ENCODE measurements at regions not wholly inside any gene's neighbourhood (a gene's known extent, or its start where the extent isn't known, plus 50 kb on each side); places are given as distances from the start of the nearest gene placed in this dataset.

DNA sequence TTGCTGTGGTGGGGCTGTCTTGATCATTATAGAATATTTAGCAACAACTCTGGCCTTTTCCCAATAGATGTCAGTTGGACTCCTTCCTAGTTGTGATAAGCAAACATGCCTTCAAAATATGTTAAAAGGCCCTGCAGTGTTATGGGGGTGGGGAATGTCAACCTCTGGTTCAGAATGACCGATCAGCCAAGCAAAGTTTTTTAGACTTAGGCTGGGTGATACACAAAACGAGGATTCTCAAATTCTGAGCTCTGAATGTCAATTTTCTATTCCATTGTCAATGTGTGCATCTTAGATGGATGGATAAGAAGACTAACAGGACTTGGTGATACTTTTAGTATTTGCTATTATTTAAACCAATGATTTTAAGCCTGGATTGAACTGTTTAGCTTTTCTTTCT is 940.0 kb upstream of the GRIA3 start:
- no peak for DNase-seq
- Mint-ChIP-seq H3K27me3 (peaks cover 0 to 4% of the 10 kb centered on the region in 2 donors), H3K9me3 (peaks cover 0 to 2% (median 0%) of the 10 kb centered on the region in 5 donors), H3K4me3 (no peak overlapping the region), H3K4me1 (no peaks in the 10 kb centered on the region), H3K36me3 (no peaks in the 10 kb centered on the region), H3K27ac (no peak overlapping the region)
- Histone ChIP-seq H3K27me3 (ENCODE audit: insufficient read depth, low read length, poor library complexity, severe bottlenecking) (no peaks in the 10 kb centered on the region), H3K9me3 (ENCODE audit: low read length) (no peaks in the 10 kb centered on the region), H3K36me3 (ENCODE audit: insufficient read depth, low read length) (no peaks in the 10 kb centered on the region), H3K27ac (ENCODE audit: low read depth, low read length) (no peak overlapping the region), H3K4me3 (ENCODE audit: low read length) (no peak overlapping the region), H3K4me1 (ENCODE audit: insufficient read depth, low read length) (no peaks in the 10 kb centered on the region)
- CTCF ChIA-PET = no interaction called here
- POLR2A ChIA-PET = no interaction called here

DNA sequence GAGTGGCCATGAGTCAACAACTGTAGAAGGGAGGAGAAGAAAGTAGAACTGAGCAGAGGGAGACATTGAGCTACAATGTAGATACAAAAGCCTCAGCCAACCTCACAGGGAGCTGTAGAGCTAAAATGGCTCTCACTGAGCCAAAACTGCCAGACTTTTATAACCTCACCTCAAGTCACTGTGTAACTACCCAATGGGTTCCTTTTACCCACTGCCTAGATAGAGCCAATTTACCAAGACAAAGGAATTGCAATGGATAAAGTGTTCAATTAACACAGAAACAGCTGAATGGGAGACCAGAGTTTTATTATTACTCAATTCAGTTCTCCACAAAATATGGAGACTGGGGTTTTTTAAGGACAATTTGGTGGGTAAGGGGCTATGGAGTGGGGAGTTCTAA is 938.9 kb upstream of the GRIA3 start:
- Mint-ChIP-seq H3K4me1 (no peaks in the 10 kb centered on the region), H3K4me3 (no peak overlapping the region), H3K27me3 (peaks cover 0 to 4% of the 10 kb centered on the region in 2 donors), H3K27ac (no peak overlapping the region), H3K9me3 (peaks cover 0 to 1% (median 0%) of the 10 kb centered on the region in 5 donors), H3K36me3 (no peaks in the 10 kb centered on the region)
- Histone ChIP-seq H3K27me3 (ENCODE audit: insufficient read depth, low read length, poor library complexity, severe bottlenecking) (no peaks in the 10 kb centered on the region), H3K36me3 (ENCODE audit: insufficient read depth, low read length) (no peaks in the 10 kb centered on the region), H3K4me3 (ENCODE audit: low read length) (no peak overlapping the region), H3K9me3 (ENCODE audit: low read length) (no peaks in the 10 kb centered on the region), H3K4me1 (ENCODE audit: insufficient read depth, low read length) (no peaks in the 10 kb centered on the region), H3K27ac (ENCODE audit: low read depth, low read length) (no peak overlapping the region)
- DNase-seq = no peak
- ChIA-PET POLR2A (no interaction called here), CTCF (no interaction called here)

DNA sequence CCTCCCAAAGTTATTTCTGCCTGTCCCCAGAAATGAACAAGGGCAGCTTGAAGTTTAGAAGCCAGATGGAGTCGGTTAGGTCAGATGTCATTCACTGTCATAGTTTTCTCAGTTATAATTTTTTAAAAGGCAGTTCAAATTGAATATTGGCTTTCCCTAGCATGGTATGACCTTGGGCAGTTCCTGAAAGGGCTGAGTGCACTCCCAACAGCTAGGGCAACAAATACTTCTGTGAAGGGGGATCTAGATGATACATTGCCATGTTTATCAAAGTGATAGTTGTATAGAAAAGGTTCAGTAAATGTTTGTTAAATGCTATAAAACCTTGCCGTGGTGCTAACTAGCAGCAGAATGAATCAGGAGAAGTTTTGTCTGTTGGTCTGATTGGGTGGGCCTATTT is 938.1 kb upstream of the GRIA3 start:
- no peak for DNase-seq
- CTCF ChIA-PET = no interaction called here
- Histone ChIP-seq H3K4me1 (ENCODE audit: insufficient read depth, low read length) (no peaks in the 10 kb centered on the region), H3K27me3 (ENCODE audit: insufficient read depth, low read length, poor library complexity, severe bottlenecking) (no peaks in the 10 kb centered on the region), H3K9me3 (ENCODE audit: low read length) (no peaks in the 10 kb centered on the region), H3K4me3 (ENCODE audit: low read length) (no peak overlapping the region), H3K36me3 (ENCODE audit: insufficient read depth, low read length) (no peaks in the 10 kb centered on the region), H3K27ac (ENCODE audit: low read depth, low read length) (no peak overlapping the region)
- Mint-ChIP-seq H3K36me3 (no peaks in the 10 kb centered on the region), H3K4me1 (no peaks in the 10 kb centered on the region), H3K27me3 (peaks cover 0 to 2% of the 10 kb centered on the region in 2 donors), H3K9me3 (peaks cover 0 to 1% (median 0%) of the 10 kb centered on the region in 5 donors), H3K27ac (peak overlapping the region in 1 of 8 donors; percentile 21), H3K4me3 (no peak overlapping the region)
- POLR2A ChIA-PET = no interaction called here

DNA sequence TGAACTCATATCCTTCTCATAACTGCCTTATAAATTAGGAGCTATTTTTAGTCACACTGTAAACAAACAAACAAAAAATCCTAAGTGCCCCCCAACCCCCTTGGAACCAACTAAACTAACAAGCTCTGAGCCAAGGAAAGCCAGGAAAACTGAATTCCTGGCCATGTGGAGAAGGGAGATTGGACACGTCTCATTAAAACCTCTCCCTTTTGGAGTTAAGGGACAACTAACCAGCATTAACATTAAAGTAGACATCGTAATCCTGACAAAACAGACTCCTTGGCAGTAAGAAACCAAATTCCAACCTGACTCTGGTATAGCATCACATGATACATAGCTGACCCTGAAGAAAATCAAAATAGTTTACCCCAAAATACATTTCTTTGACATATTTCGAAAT is 937.1 kb upstream of the GRIA3 start:
- H3K4me1 ChIP-seq (ENCODE audit: insufficient read depth, low read length) = no peaks in the 10 kb centered on the region
- Mint-ChIP-seq H3K4me3 (no peak overlapping the region), H3K36me3 (no peaks in the 10 kb centered on the region), H3K9me3 (peaks cover 0 to 1% (median 0%) of the 10 kb centered on the region in 5 donors), H3K4me1 (no peaks in the 10 kb centered on the region), H3K27ac (no peak overlapping the region), H3K27me3 (peaks cover 0 to 2% of the 10 kb centered on the region in 2 donors)
- no peaks in the 10 kb centered on the region for H3K36me3 ChIP-seq (ENCODE audit: insufficient read depth, low read length)
- H3K9me3 ChIP-seq (ENCODE audit: low read length) = no peaks in the 10 kb centered on the region
- CTCF ChIA-PET = no interaction called here
- no peak overlapping the region for H3K4me3 ChIP-seq (ENCODE audit: low read length)
- no peak for DNase-seq
- no peak overlapping the region for H3K27ac ChIP-seq (ENCODE audit: low read depth, low read length)
- POLR2A ChIA-PET = no interaction called here
- H3K27me3 ChIP-seq (ENCODE audit: insufficient read depth, low read length, poor library complexity, severe bottlenecking) = no peaks in the 10 kb centered on the region

- CTCF ChIA-PET = no interaction called here
- Histone ChIP-seq H3K4me1 (ENCODE audit: insufficient read depth, low read length) (no peaks in the 10 kb centered on the region), H3K36me3 (ENCODE audit: insufficient read depth, low read length) (no peaks in the 10 kb centered on the region), H3K4me3 (ENCODE audit: low read length) (no peak overlapping the region), H3K27ac (ENCODE audit: low read depth, low read length) (no peak overlapping the region), H3K9me3 (ENCODE audit: low read length) (no peaks in the 10 kb centered on the region), H3K27me3 (ENCODE audit: insufficient read depth, low read length, poor library complexity, severe bottlenecking) (no peaks in the 10 kb centered on the region)
- H3K9me3 Mint-ChIP-seq = peaks cover 0 to 2% (median 0%) of the 10 kb centered on the region in 5 donors
- H3K36me3 Mint-ChIP-seq = no peaks in the 10 kb centered on the region
- POLR2A ChIA-PET = no interaction called here
- no peaks in the 10 kb centered on the region for H3K4me1 Mint-ChIP-seq
- H3K27me3 Mint-ChIP-seq = no peaks in the 10 kb centered on the region
- no peak overlapping the region for H3K27ac Mint-ChIP-seq
- no peak for DNase-seq
- H3K4me3 Mint-ChIP-seq = no peak overlapping the region
Measured at GRCh38 chrX:122248681-122249080, 935.4 kb upstream of the GRIA3 start.

DNA sequence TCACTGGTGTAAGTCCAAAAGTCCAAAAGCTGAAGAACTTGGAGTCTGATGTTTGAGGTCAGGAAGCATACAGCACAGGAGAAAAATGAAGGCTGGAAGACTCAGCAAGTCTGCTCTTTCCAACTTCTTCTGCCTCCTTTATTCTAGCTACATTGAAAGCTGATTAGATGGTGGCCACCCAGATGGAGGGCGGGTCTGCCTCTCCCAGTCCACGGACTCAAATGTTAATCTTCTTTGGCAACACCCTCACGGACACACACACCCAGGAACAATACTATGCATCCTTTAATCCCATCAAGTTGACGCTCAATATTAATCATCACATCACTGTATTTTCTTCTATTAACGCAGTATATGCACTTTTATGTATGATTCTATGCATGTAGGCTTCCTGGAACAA is 931.6 kb upstream of the GRIA3 start:
- no peaks in the 10 kb centered on the region for H3K27me3 Mint-ChIP-seq
- no peak overlapping the region for H3K4me3 ChIP-seq (ENCODE audit: low read length)
- H3K27ac Mint-ChIP-seq = no peak overlapping the region
- peaks cover 0 to 3% (median 0%) of the 10 kb centered on the region in 5 donors for H3K9me3 Mint-ChIP-seq
- H3K27me3 ChIP-seq (ENCODE audit: insufficient read depth, low read length, poor library complexity, severe bottlenecking) = no peaks in the 10 kb centered on the region
- no peak overlapping the region for H3K27ac ChIP-seq (ENCODE audit: low read depth, low read length)
- H3K4me1 ChIP-seq (ENCODE audit: insufficient read depth, low read length) = no peaks in the 10 kb centered on the region
- H3K36me3 ChIP-seq (ENCODE audit: insufficient read depth, low read length) = no peaks in the 10 kb centered on the region
- no peaks in the 10 kb centered on the region for H3K9me3 ChIP-seq (ENCODE audit: low read length)
- ChIA-PET CTCF (no interaction called here), POLR2A (no interaction called here)
- H3K36me3 Mint-ChIP-seq = no peaks in the 10 kb centered on the region
- no peak overlapping the region for H3K4me3 Mint-ChIP-seq
- no peak for DNase-seq
- H3K4me1 Mint-ChIP-seq = no peaks in the 10 kb centered on the region

GRCh38 chrX:122268353-122268752 is 915.7 kb upstream of the GRIA3 start:
- Histone ChIP-seq H3K9me3 (ENCODE audit: low read length) (no peaks in the 10 kb centered on the region), H3K27me3 (ENCODE audit: insufficient read depth, low read length, poor library complexity, severe bottlenecking) (no peaks in the 10 kb centered on the region), H3K4me3 (ENCODE audit: low read length) (no peak overlapping the region), H3K4me1 (ENCODE audit: insufficient read depth, low read length) (no peaks in the 10 kb centered on the region), H3K36me3 (ENCODE audit: insufficient read depth, low read length) (no peaks in the 10 kb centered on the region), H3K27ac (ENCODE audit: low read depth, low read length) (no peak overlapping the region)
- no peak for DNase-seq
- ChIA-PET CTCF (no interaction called here), POLR2A (no interaction called here)
- H3K9me3 Mint-ChIP-seq = peaks cover 2 to 9% (median 8%) of the 10 kb centered on the region in 5 donors
- H3K27me3 Mint-ChIP-seq = no peaks in the 10 kb centered on the region
- H3K4me3 Mint-ChIP-seq = no peak overlapping the region
- no peaks in the 10 kb centered on the region for H3K4me1 Mint-ChIP-seq
- H3K36me3 Mint-ChIP-seq = no peaks in the 10 kb centered on the region
- no peak overlapping the region for H3K27ac Mint-ChIP-seq

DNA sequence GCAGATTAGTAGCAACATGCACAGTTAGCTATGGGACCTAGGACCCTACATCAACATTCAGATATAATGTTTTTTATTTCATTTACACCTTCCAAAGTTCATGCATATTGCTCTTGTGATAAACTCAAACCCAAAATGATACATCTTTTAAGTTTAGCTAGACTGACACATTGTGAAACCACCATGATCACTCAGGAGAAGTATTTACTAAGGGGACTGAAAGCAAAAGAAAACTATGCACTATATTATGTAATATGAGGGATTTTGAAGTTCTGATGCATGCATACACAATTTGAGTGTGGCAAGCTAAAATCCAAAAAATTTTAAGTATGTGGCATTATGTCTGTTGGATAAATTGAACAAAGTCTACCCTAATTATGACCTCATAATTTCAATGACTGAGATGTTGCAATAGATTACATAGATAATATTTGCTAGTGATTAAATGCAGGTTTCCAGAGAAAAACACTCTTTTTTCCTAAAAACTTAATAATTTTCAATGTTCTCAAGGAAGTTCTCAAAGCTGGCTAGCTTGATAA is 914.8 kb upstream of the GRIA3 start:
- Histone ChIP-seq H3K9me3 (ENCODE audit: low read length) (no peaks in the 10 kb centered on the region), H3K27ac (ENCODE audit: low read depth, low read length) (no peak overlapping the region), H3K36me3 (ENCODE audit: insufficient read depth, low read length) (no peaks in the 10 kb centered on the region), H3K4me3 (ENCODE audit: low read length) (no peak overlapping the region), H3K4me1 (ENCODE audit: insufficient read depth, low read length) (no peaks in the 10 kb centered on the region), H3K27me3 (ENCODE audit: insufficient read depth, low read length, poor library complexity, severe bottlenecking) (no peaks in the 10 kb centered on the region)
- Mint-ChIP-seq H3K4me3 (no peak overlapping the region), H3K27ac (no peak overlapping the region), H3K4me1 (no peaks in the 10 kb centered on the region), H3K9me3 (peaks cover 2 to 8% (median 6%) of the 10 kb centered on the region in 5 donors), H3K36me3 (no peaks in the 10 kb centered on the region), H3K27me3 (no peaks in the 10 kb centered on the region)
- POLR2A ChIA-PET = no interaction called here
- DNase-seq = no peak
- CTCF ChIA-PET = no interaction called here
